ENCODE measurements at regions not wholly inside any gene's neighbourhood (a gene's known extent, or its start where the extent isn't known, plus 50 kb on each side); places are given as distances from the start of the nearest gene placed in this dataset.

DNA sequence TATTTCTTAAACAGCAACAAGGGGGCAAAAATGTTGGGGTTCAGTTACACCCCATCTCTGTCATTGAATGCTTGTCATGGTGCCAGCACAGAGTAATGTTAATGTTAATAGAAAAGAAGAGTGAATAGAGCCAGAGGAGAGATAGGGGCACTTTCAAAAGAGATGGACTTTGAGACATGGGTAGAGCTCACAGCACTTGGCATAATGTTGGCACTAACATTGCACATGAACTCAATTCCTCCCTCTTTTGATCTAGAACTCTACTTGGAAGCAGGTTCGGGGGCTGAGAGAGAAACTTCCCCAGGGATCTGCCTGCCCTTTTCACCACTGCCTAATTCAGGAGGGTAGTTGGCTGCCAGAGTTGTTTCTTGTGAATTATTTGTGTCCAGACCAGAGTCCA, 188.0 kb upstream of the ADRA1D start (continued):
- TF ChIP-seq EGR1 (IDR thresholded peaks at IDR 0.05; ENCODE audit: borderline replicate concordance in 1 of 2, low read depth in 2 of 2, low read length in 2 of 2), result no peak

DNA sequence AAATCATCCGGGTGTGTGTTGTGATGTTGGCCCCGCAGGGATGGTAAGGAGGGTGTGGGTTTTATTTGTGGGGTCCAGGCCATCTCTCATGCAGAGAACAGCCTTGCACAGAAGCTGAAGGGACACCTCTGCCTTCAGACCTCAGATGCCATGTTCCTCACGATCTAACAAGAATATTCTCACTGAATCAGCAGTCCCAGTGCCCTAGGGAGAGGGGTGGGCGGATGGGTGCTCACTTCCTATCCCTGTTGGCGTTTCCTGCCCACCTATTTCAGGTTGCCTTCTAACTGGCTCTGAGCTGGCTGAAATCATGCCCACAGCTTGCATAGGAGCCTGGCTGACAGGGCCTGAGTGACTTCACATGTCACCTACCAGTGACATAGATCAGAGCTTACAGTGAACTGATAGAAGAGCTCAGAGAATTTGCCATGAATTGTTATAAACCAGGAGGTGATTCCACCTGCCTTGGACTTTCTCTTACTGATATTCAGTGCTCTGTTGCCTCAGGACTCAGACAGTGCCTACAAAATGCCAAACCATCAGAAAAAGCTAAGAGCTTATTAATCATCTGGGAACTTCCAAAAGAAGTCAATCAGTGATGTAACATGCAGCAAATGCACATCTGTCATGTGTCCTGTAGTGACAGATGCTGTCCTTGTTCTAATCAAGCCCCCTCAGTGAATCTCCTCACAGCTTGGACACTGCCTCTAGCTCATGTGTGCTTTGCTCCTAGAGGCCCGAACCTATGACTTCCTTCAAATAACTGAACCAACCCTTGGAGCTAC, 186.8 kb upstream of the ADRA1D start:
- Histone ChIP-seq H3K79me2 (ENCODE audit: control insufficient read depth, insufficient read depth, low read length) (no peaks in the 10 kb centered on the region), H3K4me1 (ENCODE audit: control insufficient read depth, insufficient read depth, low read length) (no peaks in the 10 kb centered on the region), H3K4me2 (ENCODE audit: control insufficient read depth, insufficient read depth) (no peak overlapping the region), H3K9me3 (replicated peaks; ENCODE audit: control insufficient read depth, insufficient read depth, low read length) (no peaks in the 10 kb centered on the region), H3K27me3 (replicated peaks in 1 of 2; ENCODE audit: control insufficient read depth in 2 of 2, insufficient read depth in 2 of 2, low read length in 1 of 2) (peaks cover 0 to under 1% of the 10 kb centered on the region in 2 experiments; a peak in 3 of 4 replicates), H3K9ac (ENCODE audit: control insufficient read depth, insufficient read depth, low read length) (no peak overlapping the region), H3K36me3 (ENCODE audit: control insufficient read depth in 2 of 2, insufficient read depth in 2 of 2, low read length in 1 of 2) (no peaks in the 10 kb centered on the region), H3K27ac (ENCODE audit: control insufficient read depth, insufficient read depth) (no peak overlapping the region), H3K4me3 (no peak overlapping the region), H4K20me1 (ENCODE audit: control insufficient read depth, insufficient read depth) (no peaks in the 10 kb centered on the region), H2AFZ (ENCODE audit: control insufficient read depth, low read depth, low read length) (no peak overlapping the region)
- WGBS (ENCODE audit: insufficient coverage, insufficient replicate concordance, low lambda C conversion rate, missing lambda C conversion rate), result 27% methylated on average over 6 of the region's 6 CpGs
- POLR2A ChIA-PET, result no interaction called here
- in situ Hi-C loops (cut with MboI) (no loop called here), intact Hi-C loops (cut with micrococcal nuclease; ENCODE audit: unreplicated experiment) (no loop called here)
- FAIRE-seq (no peak), DNase-seq (ENCODE audit: low read depth, low spot score) (no peak), ATAC-seq (no peak)
- BruUV-seq (replicated peaks), result no TSS peak
- TF ChIP-seq POU2F2 (IDR thresholded peaks at IDR 0.05; ENCODE audit: borderline replicate concordance, low read depth, low read length), result no peak
- TF ChIP-seq PAX8 (IDR thresholded peaks at IDR 0.05), result no peak
- SMC1A ChIA-PET (ENCODE audit: uncharacterized antibody, unreplicated experiment), result no interaction called here
- CTCF ChIA-PET, result interaction anchor here (0.6 kb wide), 1 partner anchor 1536 kb away, joined by 3 read pairs; no protein-coding TSS in a partner anchor
- RAD21 ChIA-PET (ENCODE audit: unreplicated experiment), result no interaction called here

DNA sequence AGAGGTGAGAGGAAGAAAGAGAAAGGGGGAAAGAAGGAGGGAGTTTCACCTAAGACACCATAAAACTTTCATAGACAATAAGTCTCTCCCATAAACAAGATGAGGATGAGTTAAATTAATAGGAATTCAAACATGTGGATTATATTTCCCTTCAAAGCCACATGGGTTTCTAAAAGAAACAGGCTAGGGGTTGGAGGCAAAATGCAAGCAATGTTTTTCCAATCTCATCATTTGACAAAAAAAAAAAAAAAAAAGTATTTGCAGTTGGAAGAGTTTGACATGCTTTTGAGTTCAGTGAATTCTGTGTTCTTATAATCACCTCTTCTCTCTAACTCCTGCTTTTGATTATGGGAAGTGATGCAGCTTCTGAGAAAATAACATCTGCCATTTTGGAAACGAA, 186.1 kb upstream of the ADRA1D start:
- POLR2A ChIA-PET, result no interaction called here
- Histone ChIP-seq H4K20me1 (ENCODE audit: control insufficient read depth, insufficient read depth) (no peaks in the 10 kb centered on the region), H3K4me1 (ENCODE audit: control insufficient read depth, insufficient read depth, low read length) (no peaks in the 10 kb centered on the region), H3K27me3 (replicated peaks in 1 of 2; ENCODE audit: control insufficient read depth in 2 of 2, insufficient read depth in 2 of 2, low read length in 1 of 2) (no peaks in the 10 kb centered on the region; a peak in 2 of 4 replicates), H2AFZ (ENCODE audit: control insufficient read depth, low read depth, low read length) (no peak overlapping the region), H3K9ac (ENCODE audit: control insufficient read depth, insufficient read depth, low read length) (no peak overlapping the region), H3K4me3 (no peak overlapping the region), H3K36me3 (ENCODE audit: control insufficient read depth in 2 of 2, insufficient read depth in 2 of 2, low read length in 1 of 2) (no peaks in the 10 kb centered on the region), H3K9me3 (replicated peaks; ENCODE audit: control insufficient read depth, insufficient read depth, low read length) (no peaks in the 10 kb centered on the region), H3K4me2 (ENCODE audit: control insufficient read depth, insufficient read depth) (no peak overlapping the region), H3K79me2 (ENCODE audit: control insufficient read depth, insufficient read depth, low read length) (no peaks in the 10 kb centered on the region), H3K27ac (ENCODE audit: control insufficient read depth, insufficient read depth) (no peak overlapping the region)
- DNase-seq (ENCODE audit: low read depth, low spot score) (no peak), ATAC-seq (no peak), FAIRE-seq (no peak)
- in situ Hi-C loops (cut with MboI), result no loop called here
- intact Hi-C loops (cut with micrococcal nuclease; ENCODE audit: unreplicated experiment), result no loop called here
- SMC1A ChIA-PET (ENCODE audit: uncharacterized antibody, unreplicated experiment), result no interaction called here
- RAD21 ChIA-PET (ENCODE audit: unreplicated experiment), result no interaction called here
- CTCF ChIA-PET, result interaction anchor here (0.6 kb wide), 1 partner anchor 1537 kb away, joined by 3 read pairs; no protein-coding TSS in a partner anchor
- 6% methylated on average over 1 of the region's 1 CpG for WGBS (ENCODE audit: insufficient coverage, insufficient replicate concordance, low lambda C conversion rate, missing lambda C conversion rate)
- no TSS peak for BruUV-seq (replicated peaks)
- TF ChIP-seq, protein P1, sequence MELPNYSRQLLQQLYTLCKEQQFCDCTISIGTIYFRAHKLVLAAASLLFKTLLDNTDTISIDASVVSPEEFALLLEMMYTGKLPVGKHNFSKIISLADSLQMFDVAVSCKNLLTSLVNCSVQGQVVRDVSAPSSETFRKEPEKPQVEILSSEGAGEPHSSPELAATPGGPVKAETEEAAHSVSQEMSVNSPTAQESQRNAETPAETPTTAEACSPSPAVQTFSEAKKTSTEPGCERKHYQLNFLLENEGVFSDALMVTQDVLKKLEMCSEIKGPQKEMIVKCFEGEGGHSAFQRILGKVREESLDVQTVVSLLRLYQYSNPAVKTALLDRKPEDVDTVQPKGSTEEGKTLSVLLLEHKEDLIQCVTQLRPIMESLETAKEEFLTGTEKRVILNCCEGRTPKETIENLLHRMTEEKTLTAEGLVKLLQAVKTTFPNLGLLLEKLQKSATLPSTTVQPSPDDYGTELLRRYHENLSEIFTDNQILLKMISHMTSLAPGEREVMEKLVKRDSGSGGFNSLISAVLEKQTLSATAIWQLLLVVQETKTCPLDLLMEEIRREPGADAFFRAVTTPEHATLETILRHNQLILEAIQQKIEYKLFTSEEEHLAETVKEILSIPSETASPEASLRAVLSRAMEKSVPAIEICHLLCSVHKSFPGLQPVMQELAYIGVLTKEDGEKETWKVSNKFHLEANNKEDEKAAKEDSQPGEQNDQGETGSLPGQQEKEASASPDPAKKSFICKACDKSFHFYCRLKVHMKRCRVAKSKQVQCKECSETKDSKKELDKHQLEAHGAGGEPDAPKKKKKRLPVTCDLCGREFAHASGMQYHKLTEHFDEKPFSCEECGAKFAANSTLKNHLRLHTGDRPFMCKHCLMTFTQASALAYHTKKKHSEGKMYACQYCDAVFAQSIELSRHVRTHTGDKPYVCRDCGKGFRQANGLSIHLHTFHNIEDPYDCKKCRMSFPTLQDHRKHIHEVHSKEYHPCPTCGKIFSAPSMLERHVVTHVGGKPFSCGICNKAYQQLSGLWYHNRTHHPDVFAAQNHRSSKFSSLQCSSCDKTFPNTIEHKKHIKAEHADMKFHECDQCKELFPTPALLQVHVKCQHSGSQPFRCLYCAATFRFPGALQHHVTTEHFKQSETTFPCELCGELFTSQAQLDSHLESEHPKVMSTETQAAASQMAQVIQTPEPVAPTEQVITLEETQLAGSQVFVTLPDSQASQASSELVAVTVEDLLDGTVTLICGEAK (IDR thresholded peaks at IDR 0.05; ENCODE audit: borderline replicate concordance), result no peak
- no peak for TF ChIP-seq CEBPB (IDR thresholded peaks at IDR 0.05; ENCODE audit: borderline replicate concordance in 1 of 2, low read depth in 2 of 2, low read length in 2 of 2)
- TF ChIP-seq, protein P2, sequence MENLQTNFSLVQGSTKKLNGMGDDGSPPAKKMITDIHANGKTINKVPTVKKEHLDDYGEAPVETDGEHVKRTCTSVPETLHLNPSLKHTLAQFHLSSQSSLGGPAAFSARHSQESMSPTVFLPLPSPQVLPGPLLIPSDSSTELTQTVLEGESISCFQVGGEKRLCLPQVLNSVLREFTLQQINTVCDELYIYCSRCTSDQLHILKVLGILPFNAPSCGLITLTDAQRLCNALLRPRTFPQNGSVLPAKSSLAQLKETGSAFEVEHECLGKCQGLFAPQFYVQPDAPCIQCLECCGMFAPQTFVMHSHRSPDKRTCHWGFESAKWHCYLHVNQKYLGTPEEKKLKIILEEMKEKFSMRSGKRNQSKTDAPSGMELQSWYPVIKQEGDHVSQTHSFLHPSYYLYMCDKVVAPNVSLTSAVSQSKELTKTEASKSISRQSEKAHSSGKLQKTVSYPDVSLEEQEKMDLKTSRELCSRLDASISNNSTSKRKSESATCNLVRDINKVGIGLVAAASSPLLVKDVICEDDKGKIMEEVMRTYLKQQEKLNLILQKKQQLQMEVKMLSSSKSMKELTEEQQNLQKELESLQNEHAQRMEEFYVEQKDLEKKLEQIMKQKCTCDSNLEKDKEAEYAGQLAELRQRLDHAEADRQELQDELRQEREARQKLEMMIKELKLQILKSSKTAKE (IDR thresholded peaks at IDR 0.05; ENCODE audit: low read depth, poor library complexity, severe bottlenecking), result no peak

Measured in GM12878 (cell line).